ENCODE measurements at regions not wholly inside any gene's neighbourhood (a gene's known extent, or its start where the extent isn't known, plus 50 kb on each side); places are given as distances from the start of the nearest gene placed in this dataset.

GRCh38 chr14:86847140-86847539 lies 1145.8 kb downstream of the GALC start:
- TF ChIP-seq CTCF (IDR thresholded peaks at IDR 0.05; ENCODE audit: insufficient read depth, low read length, poor library complexity, severe bottlenecking) = no peak
- DNase-seq (ENCODE audit: low read depth) = no peak
- no peaks in the 10 kb centered on the region for H3K27me3 ChIP-seq (ENCODE audit: control insufficient read depth, insufficient read depth, low read length)

GRCh38 chr14:86838363-86838762 lies 1154.6 kb downstream of the GALC start:
- no peaks in the 10 kb centered on the region for H3K27me3 ChIP-seq (ENCODE audit: control insufficient read depth, insufficient read depth, low read length)
- TF ChIP-seq CTCF (IDR thresholded peaks at IDR 0.05; ENCODE audit: insufficient read depth, low read length, poor library complexity, severe bottlenecking) = no peak
- no peak overlapping the region for H3K4me3 ChIP-seq (ENCODE audit: low read depth, low read length)
- DNase-seq (ENCODE audit: low read depth) = no peak
- H3K36me3 ChIP-seq (ENCODE audit: control insufficient read depth, insufficient read depth, low read length) = no peaks in the 10 kb centered on the region

More at GRCh38 chr14:86847140-86847539, 1145.8 kb downstream of the GALC start:
- H3K36me3 ChIP-seq (ENCODE audit: control insufficient read depth, insufficient read depth, low read length) = no peaks in the 10 kb centered on the region
- H3K4me3 ChIP-seq (ENCODE audit: low read depth, low read length) = no peak overlapping the region

- no peak for DNase-seq (ENCODE audit: low read depth)
- Histone ChIP-seq H3K27me3 (ENCODE audit: control insufficient read depth, insufficient read depth, low read length) (no peaks in the 10 kb centered on the region), H3K4me3 (ENCODE audit: low read depth, low read length) (no peak overlapping the region), H3K36me3 (ENCODE audit: control insufficient read depth, insufficient read depth, low read length) (no peaks in the 10 kb centered on the region)
- no peak for TF ChIP-seq CTCF (IDR thresholded peaks at IDR 0.05; ENCODE audit: insufficient read depth, low read length, poor library complexity, severe bottlenecking)
These were observed 1166.3 kb downstream of the GALC start for GRCh38 chr14:86826661-86827060.

GRCh38 chr14:86824167-86824566 lies 1168.8 kb downstream of the GALC start:
- no peak for DNase-seq (ENCODE audit: low read depth)

GRCh38 chr14:86823581-86823980 lies 1169.4 kb downstream of the GALC start:
- Histone ChIP-seq H3K27me3 (ENCODE audit: control insufficient read depth, insufficient read depth, low read length) (no peaks in the 10 kb centered on the region), H3K36me3 (ENCODE audit: control insufficient read depth, insufficient read depth, low read length) (no peaks in the 10 kb centered on the region), H3K4me3 (ENCODE audit: low read depth, low read length) (no peak overlapping the region)
- DNase-seq (ENCODE audit: low read depth) = no peak
- no peak for TF ChIP-seq CTCF (IDR thresholded peaks at IDR 0.05; ENCODE audit: insufficient read depth, low read length, poor library complexity, severe bottlenecking)

More at GRCh38 chr14:86824167-86824566, 1168.8 kb downstream of the GALC start:
- Histone ChIP-seq H3K27me3 (ENCODE audit: control insufficient read depth, insufficient read depth, low read length) (no peaks in the 10 kb centered on the region), H3K4me3 (ENCODE audit: low read depth, low read length) (no peak overlapping the region), H3K36me3 (ENCODE audit: control insufficient read depth, insufficient read depth, low read length) (no peaks in the 10 kb centered on the region)
- TF ChIP-seq CTCF (IDR thresholded peaks at IDR 0.05; ENCODE audit: insufficient read depth, low read length, poor library complexity, severe bottlenecking) = no peak

GRCh38 chr14:86815341-86815740 lies 1177.6 kb downstream of the GALC start:
- no peaks in the 10 kb centered on the region for H3K36me3 ChIP-seq (ENCODE audit: control insufficient read depth, insufficient read depth, low read length)
- no peak for TF ChIP-seq CTCF (IDR thresholded peaks at IDR 0.05; ENCODE audit: insufficient read depth, low read length, poor library complexity, severe bottlenecking)
- H3K27me3 ChIP-seq (ENCODE audit: control insufficient read depth, insufficient read depth, low read length) = no peaks in the 10 kb centered on the region
- DNase-seq (ENCODE audit: low read depth) = no peak
- H3K4me3 ChIP-seq (ENCODE audit: low read depth, low read length) = no peak overlapping the region

All from kidney epithelial cell (primary cell).